A673 (cell line): ENCODE measurements at regions not wholly inside any gene's neighbourhood (a gene's known extent, or its start where the extent isn't known, plus 50 kb on each side); places are given as distances from the start of the nearest gene placed in this dataset.

Source experiments
- BruUV-seq: library from RNA; stranded (reverse); fragments of 400-500 nt; replicated peaks from 2 replicates; lab custom pipeline; 2021; lab: Mats Ljungman, UMichigan
- CTCF ChIA-PET: fragments of 300-600 bp; sonication (Branson Sonifier 250); formaldehyde crosslinking; loops from one replicate; lab custom pipeline; 2022; ENCODE audit warnings: antibody characterized with exemption; lab: Charles Lee
- POLR2A ChIA-PET: fragments of 300-600 bp; sonication (Branson Sonifier 250); formaldehyde crosslinking; loops from one replicate; lab custom pipeline; 2022; ENCODE audit warnings: antibody characterized with exemption; ENCODE audit not compliant: low non-redundant PET; lab: Charles Lee
- DNase-seq: peaks from one replicate; pipeline ENCODE4 v3.0.0-alpha.2; 2015; ENCODE audit warnings: low spot score
- H3K27ac ChIP-seq: fragments of 200-600 bp; sonication (generic); 2 replicates; pipeline ENCODE4 v1.5.1; 2016; ENCODE audit warnings: mixed run types, low read depth, mild to moderate bottlenecking, mixed read lengths, antibody characterized with exemption, low read length; ENCODE audit not compliant: poor library complexity, severe bottlenecking
- H3K27me3 ChIP-seq: fragments of 200-600 bp; sonication (generic); replicated peaks from 2 replicates; pipeline ENCODE4 v1.6.1; 2017; ENCODE audit warnings: mixed run types, low read depth, mild to moderate bottlenecking, mixed read lengths, antibody characterized with exemption, low read length; ENCODE audit not compliant: insufficient read depth, poor library complexity
- H3K36me3 ChIP-seq: fragments of 200-600 bp; sonication (generic); 2 replicates; pipeline ENCODE4 v1.6.1; 2016; ENCODE audit warnings: mixed run types, mild to moderate bottlenecking, mixed read lengths, antibody characterized with exemption, low read length; ENCODE audit not compliant: insufficient read depth, poor library complexity, severe bottlenecking
- H3K4me1 ChIP-seq: fragments of 200-600 bp; sonication (generic); 2 replicates; pipeline ENCODE4 v1.6.1; 2017; ENCODE audit warnings: mixed run types, mild to moderate bottlenecking, mixed read lengths, antibody characterized with exemption, low read length; ENCODE audit not compliant: insufficient read depth, poor library complexity, severe bottlenecking
- H3K4me3 ChIP-seq: fragments of 200-600 bp; sonication (generic); 2 replicates; pipeline ENCODE4 v1.5.1; 2016; ENCODE audit warnings: low read depth, mixed run types, mild to moderate bottlenecking, mixed read lengths, low read length; ENCODE audit not compliant: poor library complexity, severe bottlenecking
- H3K9me3 ChIP-seq: fragments of 200-600 bp; sonication (generic); 2 replicates; pipeline ENCODE4 v1.6.1; 2016; ENCODE audit warnings: mixed run types, low read depth, mild to moderate bottlenecking, mixed read lengths, antibody characterized with exemption, low read length; ENCODE audit not compliant: poor library complexity, severe bottlenecking
- EZH2 ChIP-seq: fragments of 200-600 bp; sonication (generic); IDR thresholded peaks from 2 replicates; pipeline ENCODE4 v1.6.1; 2017; ENCODE audit warnings: borderline replicate concordance, low read depth, mild to moderate bottlenecking, mixed read lengths, antibody characterized with exemption, low read length; ENCODE audit not compliant: poor library complexity, severe bottlenecking
- intact Hi-C: fragments of 100-400 bp; cut with micrococcal nuclease; formaldehyde crosslinking; loops from one replicate; pipeline ENCODE4 v1.10.0; 2022; ENCODE audit not compliant: unreplicated experiment
- TF ChIP-seq, protein P1 (sequence below): fragments of 300-800, 200-600 bp; sonication (generic); conservative IDR thresholded peaks from 2 replicates; pipeline ENCODE4 v1.5.1; 2017; ENCODE audit warnings: low read depth, mild to moderate bottlenecking, antibody characterized with exemption, low read length, moderate library complexity, mixed read lengths

DNA sequence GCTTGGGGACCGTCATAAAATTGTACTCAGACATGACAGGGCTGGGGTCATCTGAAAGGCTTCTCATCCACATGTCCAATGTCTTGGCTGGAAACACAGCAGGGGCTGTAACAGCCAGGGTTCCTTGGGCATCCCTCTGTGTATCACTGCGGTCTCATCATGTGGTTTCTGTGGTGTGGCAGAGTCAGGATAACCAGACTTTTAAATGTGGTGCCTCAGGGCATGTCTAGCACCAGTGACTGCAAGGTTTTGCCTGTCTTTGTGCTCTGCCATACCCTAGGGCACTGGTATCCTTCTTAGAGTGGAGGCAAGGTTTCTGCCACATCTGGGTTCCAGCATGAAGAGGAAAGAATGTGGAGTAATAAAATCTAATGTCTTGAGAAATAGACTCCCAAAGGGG is 124.2 kb downstream of the PLEKHG1 start:
- POLR2A ChIA-PET, result interaction anchor here (0.7 kb wide), 1 partner anchor 183 kb away, joined by 3 read pairs; no protein-coding TSS in a partner anchor
- Histone ChIP-seq H3K9me3 (no peaks in the 10 kb centered on the region), H3K27me3 (no peaks in the 10 kb centered on the region), H3K27ac (no peak overlapping the region), H3K36me3 (no peaks in the 10 kb centered on the region), H3K4me3 (no peak overlapping the region), H3K4me1 (peaks cover 27% of the 10 kb centered on the region)
- TF ChIP-seq, protein P1, sequence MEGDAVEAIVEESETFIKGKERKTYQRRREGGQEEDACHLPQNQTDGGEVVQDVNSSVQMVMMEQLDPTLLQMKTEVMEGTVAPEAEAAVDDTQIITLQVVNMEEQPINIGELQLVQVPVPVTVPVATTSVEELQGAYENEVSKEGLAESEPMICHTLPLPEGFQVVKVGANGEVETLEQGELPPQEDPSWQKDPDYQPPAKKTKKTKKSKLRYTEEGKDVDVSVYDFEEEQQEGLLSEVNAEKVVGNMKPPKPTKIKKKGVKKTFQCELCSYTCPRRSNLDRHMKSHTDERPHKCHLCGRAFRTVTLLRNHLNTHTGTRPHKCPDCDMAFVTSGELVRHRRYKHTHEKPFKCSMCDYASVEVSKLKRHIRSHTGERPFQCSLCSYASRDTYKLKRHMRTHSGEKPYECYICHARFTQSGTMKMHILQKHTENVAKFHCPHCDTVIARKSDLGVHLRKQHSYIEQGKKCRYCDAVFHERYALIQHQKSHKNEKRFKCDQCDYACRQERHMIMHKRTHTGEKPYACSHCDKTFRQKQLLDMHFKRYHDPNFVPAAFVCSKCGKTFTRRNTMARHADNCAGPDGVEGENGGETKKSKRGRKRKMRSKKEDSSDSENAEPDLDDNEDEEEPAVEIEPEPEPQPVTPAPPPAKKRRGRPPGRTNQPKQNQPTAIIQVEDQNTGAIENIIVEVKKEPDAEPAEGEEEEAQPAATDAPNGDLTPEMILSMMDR, result no peak
- TF ChIP-seq EZH2, result no peak
- intact Hi-C loops, result no loop called here
- CTCF ChIA-PET, result no interaction called here
- BruUV-seq, result no TSS peak
- no peak for DNase-seq

DNA sequence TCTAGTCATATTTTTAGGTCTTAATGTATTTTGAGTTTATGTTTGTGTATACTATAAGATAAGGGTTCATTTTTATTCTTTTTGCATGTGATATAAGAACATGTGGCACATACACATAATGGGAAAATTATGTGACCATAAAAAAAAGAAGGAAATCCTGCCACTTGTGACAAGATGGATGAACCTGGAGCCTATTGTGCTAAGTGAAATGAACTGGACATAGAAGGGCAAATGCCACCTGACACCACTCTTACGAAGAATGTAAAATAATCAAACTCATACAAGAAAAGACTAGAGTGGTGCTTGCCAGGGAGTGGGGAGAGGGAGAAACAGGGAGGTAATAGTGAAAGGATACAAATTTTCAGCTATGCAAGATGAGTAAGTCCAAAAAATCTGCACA is 126.1 kb downstream of the PLEKHG1 start:
- H3K27ac ChIP-seq, result no peak overlapping the region
- no peak for TF ChIP-seq EZH2
- TF ChIP-seq, protein P1, result no peak
- H3K27me3 ChIP-seq, result no peaks in the 10 kb centered on the region
- H3K9me3 ChIP-seq, result no peaks in the 10 kb centered on the region
- CTCF ChIA-PET, result no interaction called here
- DNase-seq, result no peak
- H3K4me1 ChIP-seq, result peaks cover 18% of the 10 kb centered on the region
- no peak overlapping the region for H3K4me3 ChIP-seq
- POLR2A ChIA-PET, result interaction anchor here (0.7 kb wide), 1 partner anchor 8 kb away, joined by 3 read pairs; no protein-coding TSS in a partner anchor
- H3K36me3 ChIP-seq, result no peaks in the 10 kb centered on the region
- no TSS peak for BruUV-seq
- intact Hi-C loops, result no loop called here

DNA sequence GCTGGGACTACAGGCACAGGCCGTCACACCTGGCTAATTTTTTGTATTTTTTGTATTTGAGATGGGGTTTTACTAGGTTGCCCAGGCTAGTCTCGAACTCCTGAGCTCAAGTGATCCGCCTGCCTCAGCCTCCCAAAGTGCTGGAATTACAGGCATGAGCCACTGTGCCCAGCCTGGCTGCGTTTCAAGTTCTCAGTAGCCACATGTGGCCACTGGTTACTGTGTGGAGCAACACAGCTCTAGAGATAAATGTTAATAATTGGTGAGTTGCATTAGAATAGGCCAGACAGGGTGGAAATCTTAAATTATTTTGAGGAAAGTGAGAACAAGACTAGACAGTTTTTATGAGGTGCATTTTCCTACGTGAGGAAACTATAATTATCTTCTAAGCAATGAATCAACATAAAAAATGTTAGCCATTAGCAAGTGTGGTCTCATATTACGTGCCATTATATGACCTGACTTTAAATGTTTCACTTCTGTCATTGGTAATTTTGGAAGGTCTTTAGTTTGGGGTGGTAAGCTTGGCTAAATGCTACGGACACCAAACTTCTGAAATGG is 129.6 kb downstream of the PLEKHG1 start:
- intact Hi-C loops, result no loop called here
- Histone ChIP-seq H3K4me1 (peaks cover 11% of the 10 kb centered on the region), H3K27me3 (no peaks in the 10 kb centered on the region), H3K9me3 (no peaks in the 10 kb centered on the region), H3K36me3 (no peaks in the 10 kb centered on the region), H3K4me3 (no peak overlapping the region), H3K27ac (peak overlapping the region; percentile 7)
- POLR2A ChIA-PET, result interaction anchor here (0.6 kb wide), 1 partner anchor 31 kb away, joined by 3 read pairs; no protein-coding TSS in a partner anchor
- no peak for DNase-seq
- CTCF ChIA-PET, result no interaction called here
- TF ChIP-seq, protein P1, result no peak
- TF ChIP-seq EZH2, result no peak
- no TSS peak for BruUV-seq
